Neuronal stem cell (in vitro differentiated cells): ENCODE measurements at regions not wholly inside any gene's neighbourhood (a gene's known extent, or its start where the extent isn't known, plus 50 kb on each side); places are given as distances from the start of the nearest gene placed in this dataset.
A peak's percentile ranks its signal among the peaks of the same experiment; 100 is the strongest.

Experiments used
- DNase-seq: peaks from one replicate; pipeline ENCODE4 v3.0.0-alpha.2; 2013; ENCODE audit warnings: low spot score
- H2AFZ ChIP-seq: one replicate; pipeline ENCODE4 v1.6.1; 2013; ENCODE audit warnings: mild to moderate bottlenecking, low read length, inconsistent platforms
- H2AK5ac ChIP-seq: 2 replicates; pipeline ENCODE4 v1.6.1; 2013; ENCODE audit warnings: low read depth, mild to moderate bottlenecking, inconsistent platforms, low read length, moderate library complexity, mixed read lengths
- H2BK120ac ChIP-seq: 2 replicates; pipeline ENCODE4 v1.6.1; 2013; ENCODE audit warnings: low read depth, mild to moderate bottlenecking, inconsistent platforms, low read length, moderate library complexity, mixed read lengths
- H2BK12ac ChIP-seq: one replicate; pipeline ENCODE4 v1.6.1; 2013; ENCODE audit warnings: low read length, inconsistent platforms
- H2BK15ac ChIP-seq: 2 replicates; pipeline ENCODE4 v1.6.1; 2013; ENCODE audit warnings: mild to moderate bottlenecking, low read length, inconsistent platforms, mixed read lengths
- H2BK5ac ChIP-seq: one replicate; pipeline ENCODE4 v1.6.1; 2013; ENCODE audit warnings: inconsistent platforms, mild to moderate bottlenecking, low read length, moderate library complexity
- H3K14ac ChIP-seq: one replicate; pipeline ENCODE4 v1.6.1; 2013; ENCODE audit warnings: low read length, inconsistent platforms
- H3K18ac ChIP-seq: 2 replicates; pipeline ENCODE4 v1.6.1; 2013; ENCODE audit warnings: low read length, inconsistent platforms
- H3K23ac ChIP-seq: 2 replicates; pipeline ENCODE4 v1.6.1; 2013; ENCODE audit warnings: low read depth, mild to moderate bottlenecking, mixed read lengths, low read length, inconsistent platforms; ENCODE audit not compliant: poor library complexity
- H3K27ac ChIP-seq: replicated peaks from 3 replicates; pipeline ENCODE4 v1.5.1; 2013; ENCODE audit warnings: low read length, inconsistent platforms
- H3K27me3 ChIP-seq, 3 experiments: 2 replicates each; pipeline ENCODE4 v1.6.1; 2013; ENCODE audit warnings: low read length in 3 of 3, mild to moderate bottlenecking in 2 of 3, inconsistent platforms in 1 of 3, low read depth in 1 of 3, mixed read lengths in 1 of 3, moderate library complexity in 1 of 3; ENCODE audit not compliant: control insufficient read depth in 3 of 3, insufficient read depth in 3 of 3
- H3K36me3 ChIP-seq, 2 donors: replicated peaks in 1 of 2; 2 replicates each; pipeline ENCODE4 v1.6.1; 2013; ENCODE audit warnings: low read length in 2 of 2; ENCODE audit not compliant: control insufficient read depth in 2 of 2, insufficient read depth in 2 of 2
- H3K4ac ChIP-seq: 2 replicates; pipeline ENCODE4 v1.6.1; 2013; ENCODE audit warnings: inconsistent platforms, mild to moderate bottlenecking, low read length, moderate library complexity
- H3K4me1 ChIP-seq, 2 donors: 1 replicate in 1 of 2; 2 replicates in 1 of 2; pipeline ENCODE4 v1.6.1; 2013; ENCODE audit warnings: low read length in 2 of 2, low read depth in 1 of 2; ENCODE audit not compliant: control insufficient read depth in 2 of 2, insufficient read depth in 1 of 2
- H3K4me2 ChIP-seq: one replicate; pipeline ENCODE4 v1.6.1; 2013; ENCODE audit warnings: mild to moderate bottlenecking, low read length, inconsistent platforms; ENCODE audit not compliant: insufficient read depth, poor library complexity, severe bottlenecking
- H3K4me3 ChIP-seq, 2 donors: 2 replicates each; pipeline ENCODE4 v1.5.1; 2013; ENCODE audit warnings: low read length in 2 of 2, mild to moderate bottlenecking in 2 of 2, inconsistent platforms in 1 of 2, moderate library complexity in 1 of 2
- H3K79me1 ChIP-seq: one replicate; pipeline ENCODE4 v1.6.1; 2013; ENCODE audit warnings: low read depth, mild to moderate bottlenecking, inconsistent platforms, low read length, moderate library complexity
- H3K9ac ChIP-seq: one replicate; pipeline ENCODE4 v1.6.1; 2013; ENCODE audit warnings: mild to moderate bottlenecking, low read depth, low read length, inconsistent platforms; ENCODE audit not compliant: poor library complexity
- H3K9me3 ChIP-seq, 2 donors: replicated peaks in 1 of 2; 2 replicates each; pipeline versions ENCODE3 to v1.6.1; 2013; ENCODE audit warnings: low read length in 2 of 2, mild to moderate bottlenecking in 2 of 2, inconsistent platforms in 1 of 2, low read depth in 1 of 2, mixed read lengths in 1 of 2, moderate library complexity in 1 of 2; ENCODE audit not compliant: control insufficient read depth in 2 of 2, insufficient read depth in 1 of 2
- H4K8ac ChIP-seq: one replicate; pipeline ENCODE4 v1.6.1; 2013; ENCODE audit warnings: low read depth, mild to moderate bottlenecking, inconsistent platforms, low read length, moderate library complexity
- H4K91ac ChIP-seq: one replicate; pipeline ENCODE4 v1.6.1; 2013; ENCODE audit warnings: low read length, low read depth, mild to moderate bottlenecking, inconsistent platforms; ENCODE audit not compliant: poor library complexity
- WGBS, 2 donors: extraction: QIAGEN DNeasy Blood & Tissue Kit; methylation state at CpG; one replicate each; pipeline ENCODE4 v1.1.7; 2013; ENCODE audit warnings: missing lambda C conversion rate in 2 of 2, mixed read lengths in 1 of 2; ENCODE audit not compliant: insufficient read length in 2 of 2, insufficient replicate concordance in 1 of 2; ENCODE audit errors: extremely low coverage in 2 of 2; 5-methylcytosine and 5-hydroxymethylcytosine counted together

- no peak overlapping the region for H2BK120ac ChIP-seq
- H3K9me3 ChIP-seq, result no peaks in the 10 kb centered on the region
- H3K4me3 ChIP-seq, result no peak overlapping the region
- H3K9ac ChIP-seq, result no peak overlapping the region
- no CpG with 5 or more reads among the region's 3 CpGs for WGBS, 2 donors
- no peaks in the 10 kb centered on the region for H3K79me1 ChIP-seq
- H3K18ac ChIP-seq, result no peak overlapping the region
- no peak overlapping the region for H2BK15ac ChIP-seq
- no peak overlapping the region for H3K14ac ChIP-seq
- no peak overlapping the region for H2BK12ac ChIP-seq
- no peak overlapping the region for H3K4me2 ChIP-seq
- no peaks in the 10 kb centered on the region for H3K36me3 ChIP-seq
- no peak overlapping the region for H2AK5ac ChIP-seq
- peaks cover 0 to 3% of the 10 kb centered on the region in 2 donors for H3K4me1 ChIP-seq
- no peak overlapping the region for H4K8ac ChIP-seq
- H3K27ac ChIP-seq, result no peak overlapping the region
- no peak overlapping the region for H4K91ac ChIP-seq
- no peak overlapping the region for H3K4ac ChIP-seq
- DNase-seq, result no peak
- peak overlapping the region; percentile 35 for H2AFZ ChIP-seq
- no peak overlapping the region for H2BK5ac ChIP-seq
- no peak overlapping the region for H3K23ac ChIP-seq
- no peaks in the 10 kb centered on the region for H3K27me3 ChIP-seq
Measured at GRCh38 chr6:150485161-150485958, 114.3 kb upstream of the PLEKHG1 start.

GRCh38 chr6:150486048-150486447, 113.6 kb upstream of the PLEKHG1 start:
- no peak overlapping the region for H2AK5ac ChIP-seq
- peak overlapping the region; percentile 35 for H2AFZ ChIP-seq
- no peak overlapping the region for H3K4me2 ChIP-seq
- no peak overlapping the region for H2BK12ac ChIP-seq
- H2BK15ac ChIP-seq, result no peak overlapping the region
- H2BK120ac ChIP-seq, result no peak overlapping the region
- H3K4me3 ChIP-seq, result no peak overlapping the region
- no peaks in the 10 kb centered on the region for H3K36me3 ChIP-seq
- no peaks in the 10 kb centered on the region for H3K9me3 ChIP-seq
- no peaks in the 10 kb centered on the region for H3K79me1 ChIP-seq
- H2BK5ac ChIP-seq, result no peak overlapping the region
- no CpG with 5 or more reads among the region's 6 CpGs for whole genome bisulfite sequencing, 2 donors
- H3K18ac ChIP-seq, result no peak overlapping the region
- no peak overlapping the region for H3K27ac ChIP-seq
- peaks cover 0 to 3% of the 10 kb centered on the region in 2 donors for H3K4me1 ChIP-seq
- no peak for DNase-seq
- no peak overlapping the region for H3K23ac ChIP-seq
- no peak overlapping the region for H3K9ac ChIP-seq
- no peak overlapping the region for H4K91ac ChIP-seq
- no peak overlapping the region for H3K14ac ChIP-seq
- no peak overlapping the region for H4K8ac ChIP-seq
- peak overlapping the region; percentile 14 for H3K4ac ChIP-seq
- no peaks in the 10 kb centered on the region for H3K27me3 ChIP-seq

GRCh38 chr6:150490586-150490985, 109.1 kb upstream of the PLEKHG1 start:
- no peak for DNase-seq
- no peak overlapping the region for H3K4ac ChIP-seq
- peak overlapping the region; percentile 47 for H2AK5ac ChIP-seq
- H4K8ac ChIP-seq, result no peak overlapping the region
- no peaks in the 10 kb centered on the region for H3K36me3 ChIP-seq
- H3K27ac ChIP-seq, result no peak overlapping the region
- H2AFZ ChIP-seq, result no peak overlapping the region
- peak overlapping the region; percentile 74 for H3K18ac ChIP-seq
- no peak overlapping the region for H3K4me3 ChIP-seq
- H2BK12ac ChIP-seq, result no peak overlapping the region
- H3K27me3 ChIP-seq, result no peaks in the 10 kb centered on the region
- H2BK120ac ChIP-seq, result no peak overlapping the region
- H3K14ac ChIP-seq, result no peak overlapping the region
- H3K23ac ChIP-seq, result no peak overlapping the region
- H4K91ac ChIP-seq, result no peak overlapping the region
- no CpG with 5 or more reads among the region's 6 CpGs for WGBS, 2 donors
- peaks cover 0 to 2% of the 10 kb centered on the region in 2 donors for H3K9me3 ChIP-seq
- H2BK5ac ChIP-seq, result no peak overlapping the region
- no peak overlapping the region for H3K9ac ChIP-seq
- H3K4me1 ChIP-seq, result peaks cover 0 to 3% of the 10 kb centered on the region in 2 donors
- no peak overlapping the region for H3K4me2 ChIP-seq
- H2BK15ac ChIP-seq, result no peak overlapping the region
- no peaks in the 10 kb centered on the region for H3K79me1 ChIP-seq

- peak overlapping the region; percentile 74 for H3K18ac ChIP-seq
- no peaks in the 10 kb centered on the region for H3K36me3 ChIP-seq
Measured at GRCh38 chr6:150491131-150491810, 108.4 kb upstream of the PLEKHG1 start.

More at GRCh38 chr6:150491131-150491810, 108.4 kb upstream of the PLEKHG1 start:
- H3K4me3 ChIP-seq, result no peak overlapping the region
- no peaks in the 10 kb centered on the region for H3K27me3 ChIP-seq
- no peak overlapping the region for H3K4me2 ChIP-seq
- H2BK120ac ChIP-seq, result no peak overlapping the region
- H4K8ac ChIP-seq, result no peak overlapping the region
- no peak overlapping the region for H3K23ac ChIP-seq
- no peak overlapping the region for H3K4ac ChIP-seq
- H4K91ac ChIP-seq, result no peak overlapping the region
- no peak overlapping the region for H3K14ac ChIP-seq
- no peak overlapping the region for H2BK5ac ChIP-seq
- DNase-seq, result no peak
- no peak overlapping the region for H2AFZ ChIP-seq
- H2AK5ac ChIP-seq, result peak overlapping the region; percentile 47
- peaks cover 0 to 2% of the 10 kb centered on the region in 2 donors for H3K9me3 ChIP-seq
- H2BK15ac ChIP-seq, result no peak overlapping the region
- no peak overlapping the region for H3K9ac ChIP-seq
- no peaks in the 10 kb centered on the region for H3K4me1 ChIP-seq
- no peak overlapping the region for H3K27ac ChIP-seq
- no peaks in the 10 kb centered on the region for H3K79me1 ChIP-seq
- no peak overlapping the region for H2BK12ac ChIP-seq
- no CpG with 5 or more reads among the region's 5 CpGs for WGBS, 2 donors
